Activated gamma-delta T cell (primary cell): ENCODE measurements at regions not wholly inside any gene's neighbourhood (a gene's known extent, or its start where the extent isn't known, plus 50 kb on each side); places are given as distances from the start of the nearest gene placed in this dataset.
"Not testable (repeated sequence)": the region's sequence is repeated elsewhere in the genome, so short reads cannot be mapped to it uniquely, and the experiment has no call there.

Source experiments
- DNase-seq: peaks from one replicate; lab custom pipeline; 2025; lab: John Stamatoyannopoulos, UW

GRCh38 chr5:68067976-68068603 is 147.5 kb upstream of the PIK3R1 start:
- DNase-seq: no peak

GRCh38 chr5:68067291-68067690 is 148.3 kb upstream of the PIK3R1 start:
- no peak for DNase-seq

GRCh38 chr5:68066277-68066955 is 149.1 kb upstream of the PIK3R1 start:
- no peak for DNase-seq

GRCh38 chr5:68065321-68065720 is 150.2 kb upstream of the PIK3R1 start:
- not testable (repeated sequence) for DNase-seq

- DNase-seq: no peak
These were observed 155.2 kb upstream of the PIK3R1 start for GRCh38 chr5:68060382-68060781.

- DNase-seq: no peak
These were observed 158.4 kb upstream of the PIK3R1 start for GRCh38 chr5:68057191-68057590.

- no peak for DNase-seq
These were observed 159.9 kb upstream of the PIK3R1 start for GRCh38 chr5:68055686-68056085.

GRCh38 chr5:68054638-68055037 is 160.9 kb upstream of the PIK3R1 start:
- no peak for DNase-seq

GRCh38 chr5:68053202-68053601 is 162.4 kb upstream of the PIK3R1 start:
- no peak for DNase-seq

- no peak for DNase-seq
These were observed 166.4 kb upstream of the PIK3R1 start for GRCh38 chr5:68049053-68049713.

GRCh38 chr5:68048516-68048915 is 167.0 kb upstream of the PIK3R1 start:
- DNase-seq: no peak

- not testable (repeated sequence) for DNase-seq
These were observed 167.5 kb upstream of the PIK3R1 start for GRCh38 chr5:68048054-68048453.

- DNase-seq: no peak
These were observed 168.5 kb upstream of the PIK3R1 start for GRCh38 chr5:68047035-68047434.

- DNase-seq: no peak
These were observed 169.1 kb upstream of the PIK3R1 start for GRCh38 chr5:68046445-68046844.

GRCh38 chr5:68041293-68041692 is 174.3 kb upstream of the PIK3R1 start:
- no peak for DNase-seq

- DNase-seq: no peak
These were observed 178.0 kb upstream of the PIK3R1 start for GRCh38 chr5:68037546-68037945.

- DNase-seq: no peak
These were observed 181.5 kb upstream of the PIK3R1 start for GRCh38 chr5:68033961-68034571.

GRCh38 chr5:68033029-68033428 is 182.5 kb upstream of the PIK3R1 start:
- no peak for DNase-seq

GRCh38 chr5:68032216-68032762 is 183.3 kb upstream of the PIK3R1 start:
- no peak for DNase-seq

GRCh38 chr5:68028131-68028727 is 187.3 kb upstream of the PIK3R1 start:
- DNase-seq: no peak

- DNase-seq: no peak
These were observed 188.0 kb upstream of the PIK3R1 start for GRCh38 chr5:68027519-68027918.
